SK-N-SH treated with all-trans-retinoic acid at 6 μM for 48 hours (cell line): ENCODE measurements at regions not wholly inside any gene's neighbourhood (a gene's known extent, or its start where the extent isn't known, plus 50 kb on each side); places are given as distances from the start of the nearest gene placed in this dataset.

ENCODE experiments used
- ATAC-seq: fragments of 200-7000 bp; cut with Tn5 transposase; 3 replicates; pipeline ENCODE4 v1.9.1; 2020; ENCODE audit warnings: mild to moderate bottlenecking, moderate library complexity
- ARNTL ChIP-seq: fragments of 450-650 bp; formaldehyde crosslinking; IDR thresholded peaks from 2 replicates; pipeline ENCODE4 v1.5.0; 2020; ENCODE audit warnings: low read depth, mild to moderate bottlenecking, moderate library complexity, borderline replicate concordance
- CSRNP3 ChIP-seq: fragments of 250-450 bp; sonication (Bioruptor Pico); IDR thresholded peaks from 2 replicates; pipeline ENCODE4 v1.5.1; 2021; ENCODE audit warnings: mild to moderate bottlenecking, moderate library complexity
- ESRRG ChIP-seq: fragments of 250-450 bp; sonication (Bioruptor Pico); IDR thresholded peaks from 2 replicates; pipeline ENCODE4 v1.6.1; 2021; ENCODE audit warnings: mild to moderate bottlenecking
- OSR1 ChIP-seq: fragments of 250-450 bp; sonication (Bioruptor Pico); IDR thresholded peaks from 2 replicates; pipeline ENCODE4 v1.8.0; 2022; ENCODE audit warnings: moderate library complexity, mild to moderate bottlenecking, inconsistent platforms
- PATZ1 ChIP-seq: fragments of 250-450 bp; sonication (Bioruptor Pico); IDR thresholded peaks from 2 replicates; pipeline ENCODE4 v1.8.0; 2020; ENCODE audit warnings: mild to moderate bottlenecking, moderate library complexity, borderline replicate concordance
- RARB ChIP-seq: fragments of 250-450 bp; sonication (Bioruptor Pico); IDR thresholded peaks from 2 replicates; pipeline ENCODE4 v1.8.0; 2021; ENCODE audit warnings: mild to moderate bottlenecking, moderate library complexity
- TCF4 ChIP-seq: fragments of 250-450 bp; sonication (Bioruptor Pico); IDR thresholded peaks from 2 replicates; pipeline ENCODE4 v1.8.0; 2021; ENCODE audit warnings: mild to moderate bottlenecking, moderate library complexity, borderline replicate concordance
- TOX ChIP-seq: fragments of 250-450 bp; sonication (Bioruptor Pico); IDR thresholded peaks from 2 replicates; pipeline ENCODE4 v1.8.0; 2021; ENCODE audit warnings: mild to moderate bottlenecking, moderate library complexity, borderline replicate concordance
- TSHZ2 ChIP-seq: fragments of 250-450 bp; sonication (Bioruptor Pico); IDR thresholded peaks from 2 replicates; pipeline ENCODE4 v1.5.0; 2020; ENCODE audit warnings: mild to moderate bottlenecking, moderate library complexity
- ZC3H10 ChIP-seq: fragments of 250-450 bp; sonication (Bioruptor Pico); IDR thresholded peaks from 2 replicates; pipeline ENCODE4 v1.5.1; 2021; ENCODE audit warnings: mild to moderate bottlenecking, moderate library complexity
- ZFP3 ChIP-seq: fragments of 250-450 bp; sonication (Bioruptor Pico); IDR thresholded peaks from 2 replicates; pipeline ENCODE4 v1.5.0; 2020; ENCODE audit warnings: mild to moderate bottlenecking, moderate library complexity
- ZFP30 ChIP-seq: fragments of 450-650 bp; formaldehyde crosslinking; IDR thresholded peaks from 2 replicates; pipeline ENCODE4 v1.5.0; 2022; ENCODE audit warnings: mild to moderate bottlenecking, moderate library complexity
- ZNF565 ChIP-seq: fragments of 450-650 bp; formaldehyde crosslinking; conservative IDR thresholded peaks from 2 replicates; pipeline ENCODE4 v1.5.0; 2020; ENCODE audit warnings: low read depth, mild to moderate bottlenecking, moderate library complexity
- TF ChIP-seq, protein P1 (sequence below): fragments of 250-450 bp; sonication (Bioruptor Pico); IDR thresholded peaks from 2 replicates; pipeline ENCODE4 v1.5.1; 2020; ENCODE audit warnings: low read depth, mild to moderate bottlenecking, moderate library complexity

DNA sequence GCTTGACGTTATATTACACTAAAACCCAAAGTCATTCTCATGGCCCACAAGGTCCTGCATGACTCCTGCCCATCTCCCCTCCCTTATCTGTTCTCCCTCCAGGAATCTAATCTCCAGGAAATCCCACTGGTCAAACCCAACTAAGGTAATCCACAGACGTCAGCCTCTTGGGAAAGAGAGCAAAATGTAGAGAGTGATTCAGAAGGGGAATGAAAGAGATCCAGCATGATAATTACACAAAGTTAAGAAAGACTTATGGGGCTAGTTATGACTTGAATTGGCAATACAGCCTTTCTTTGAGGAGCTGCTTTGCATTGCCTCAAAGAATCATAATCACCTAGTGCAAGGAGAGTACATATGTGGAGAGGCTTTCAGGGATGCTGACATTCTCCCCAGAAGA is 137.8 kb upstream of the MYRIP start (continued):
- TF ChIP-seq, protein P1, sequence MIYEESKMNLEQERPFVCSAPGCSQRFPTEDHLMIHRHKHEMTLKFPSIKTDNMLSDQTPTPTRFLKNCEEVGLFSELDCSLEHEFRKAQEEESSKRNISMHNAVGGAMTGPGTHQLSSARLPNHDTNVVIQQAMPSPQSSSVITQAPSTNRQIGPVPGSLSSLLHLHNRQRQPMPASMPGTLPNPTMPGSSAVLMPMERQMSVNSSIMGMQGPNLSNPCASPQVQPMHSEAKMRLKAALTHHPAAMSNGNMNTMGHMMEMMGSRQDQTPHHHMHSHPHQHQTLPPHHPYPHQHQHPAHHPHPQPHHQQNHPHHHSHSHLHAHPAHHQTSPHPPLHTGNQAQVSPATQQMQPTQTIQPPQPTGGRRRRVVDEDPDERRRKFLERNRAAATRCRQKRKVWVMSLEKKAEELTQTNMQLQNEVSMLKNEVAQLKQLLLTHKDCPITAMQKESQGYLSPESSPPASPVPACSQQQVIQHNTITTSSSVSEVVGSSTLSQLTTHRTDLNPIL (CRISPR knock-in tag), result no peak

GRCh38 chr3:39705351-39705900 is 104.0 kb upstream of the MYRIP start:
- TF ChIP-seq ZFP30 (no peak), ZC3H10 (CRISPR knock-in tag) (0 out of 2 replicates have a peak, but pooled peaks have one; percentile 15), RARB (CRISPR knock-in tag) (no peak), ZNF565 (CRISPR knock-in tag) (no peak), PATZ1 (CRISPR knock-in tag) (no peak), ZFP3 (peak; percentile 21; the same call in 1 of the 2 replicates), CSRNP3 (CRISPR knock-in tag) (no peak), TCF4 (no peak), OSR1 (CRISPR knock-in tag) (no peak), ESRRG (CRISPR knock-in tag) (no peak), TOX (no peak)
- peak; percentile 97 for ATAC-seq

DNA sequence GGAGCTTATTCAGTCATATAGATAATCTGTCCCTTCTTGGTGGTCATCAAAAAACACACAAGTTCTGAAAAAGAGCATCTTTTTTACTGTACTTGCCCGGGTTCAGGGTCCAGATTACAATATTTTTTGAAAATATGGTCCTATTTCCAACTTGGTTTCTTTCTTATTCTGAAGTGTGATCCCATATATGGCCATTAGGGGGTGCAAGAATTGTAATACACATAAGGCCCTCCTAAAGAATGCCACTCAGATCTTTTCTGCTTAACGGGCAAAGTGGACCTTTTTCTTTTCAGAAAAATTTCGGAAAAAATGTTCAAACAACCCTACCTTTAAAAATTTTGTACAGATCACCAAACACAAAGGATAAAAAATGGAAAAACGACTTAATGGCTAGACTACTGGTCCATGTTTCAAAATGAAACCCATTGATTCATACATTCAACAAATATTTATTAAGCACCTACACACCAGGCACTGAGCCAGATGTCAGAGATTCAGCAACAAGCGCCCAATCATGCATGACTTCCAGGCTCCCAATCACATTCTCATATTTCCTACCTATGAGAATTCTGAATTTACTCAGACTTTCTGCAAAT is 102.0 kb upstream of the MYRIP start:
- no peak for ATAC-seq

More for the DNA sequence above, 102.0 kb upstream of the MYRIP start:
- TF ChIP-seq TSHZ2 (CRISPR knock-in tag), result no peak
- TF ChIP-seq ARNTL (CRISPR knock-in tag), result no peak
- no peak for TF ChIP-seq PATZ1 (CRISPR knock-in tag)
